ENCODE measurements at regions not wholly inside any gene's neighbourhood (a gene's known extent, or its start where the extent isn't known, plus 50 kb on each side); places are given as distances from the start of the nearest gene placed in this dataset.

DNA sequence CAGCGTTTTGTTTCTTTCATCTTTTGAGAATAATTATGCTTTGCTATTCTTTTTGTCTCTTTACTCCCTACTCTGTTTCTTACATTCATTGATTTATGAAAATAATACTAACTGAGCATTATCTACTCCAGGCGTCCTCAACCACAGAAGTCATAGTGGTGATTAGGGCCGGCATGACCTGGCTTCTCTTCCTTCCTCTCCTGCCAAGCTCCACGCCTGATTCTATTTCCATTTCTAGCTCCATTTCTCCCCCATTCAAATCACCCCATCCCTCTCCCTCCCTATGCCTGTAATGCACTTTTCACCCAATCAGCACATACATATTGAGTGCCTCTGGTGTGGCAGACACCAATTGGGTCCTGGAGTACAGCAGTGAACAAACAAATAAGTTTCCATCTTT, 183.2 kb upstream of the GPR12 start:
- Histone ChIP-seq H2AFZ (ENCODE audit: control insufficient read depth, low read depth, low read length) (no peak overlapping the region), H3K27me3 (replicated peaks in 1 of 2; ENCODE audit: control insufficient read depth in 2 of 2, insufficient read depth in 2 of 2, low read length in 1 of 2) (peaks cover 0 to 5% of the 10 kb centered on the region in 2 experiments; a peak in 1 of 4 replicates), H3K36me3 (ENCODE audit: control insufficient read depth in 2 of 2, insufficient read depth in 2 of 2, low read length in 1 of 2) (no peaks in the 10 kb centered on the region), H3K9ac (ENCODE audit: control insufficient read depth, insufficient read depth, low read length) (no peak overlapping the region), H3K79me2 (ENCODE audit: control insufficient read depth, insufficient read depth, low read length) (no peaks in the 10 kb centered on the region), H4K20me1 (ENCODE audit: control insufficient read depth, insufficient read depth) (no peaks in the 10 kb centered on the region), H3K4me1 (ENCODE audit: control insufficient read depth, insufficient read depth, low read length) (no peaks in the 10 kb centered on the region), H3K27ac (ENCODE audit: control insufficient read depth, insufficient read depth) (no peak overlapping the region), H3K9me3 (replicated peaks; ENCODE audit: control insufficient read depth, insufficient read depth, low read length) (no peaks in the 10 kb centered on the region), H3K4me3 (no peak overlapping the region), H3K4me2 (ENCODE audit: control insufficient read depth, insufficient read depth) (no peak overlapping the region)
- POLR2A ChIA-PET, result no interaction called here
- FAIRE-seq, result no peak
- CTCF ChIA-PET, result interaction anchor here (1.0 kb wide), 1 partner anchor 14 kb away, joined by 3 read pairs; no protein-coding TSS in a partner anchor
- TF ChIP-seq RAD21 (IDR thresholded peaks at IDR 0.05; ENCODE audit: insufficient read depth, low read depth, low read length), result no peak
- no peak for TF ChIP-seq SRF (IDR thresholded peaks at IDR 0.05; ENCODE audit: low read depth in 2 of 2, low read length in 2 of 2)
- TF ChIP-seq, protein P1, sequence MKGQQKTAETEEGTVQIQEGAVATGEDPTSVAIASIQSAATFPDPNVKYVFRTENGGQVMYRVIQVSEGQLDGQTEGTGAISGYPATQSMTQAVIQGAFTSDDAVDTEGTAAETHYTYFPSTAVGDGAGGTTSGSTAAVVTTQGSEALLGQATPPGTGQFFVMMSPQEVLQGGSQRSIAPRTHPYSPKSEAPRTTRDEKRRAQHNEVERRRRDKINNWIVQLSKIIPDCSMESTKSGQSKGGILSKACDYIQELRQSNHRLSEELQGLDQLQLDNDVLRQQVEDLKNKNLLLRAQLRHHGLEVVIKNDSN (IDR thresholded peaks at IDR 0.05; ENCODE audit: borderline replicate concordance, extremely low read length, insufficient read depth, low read depth, low read length), result no peak
- no peak for TF ChIP-seq RBBP5 (conservative IDR thresholded peaks at IDR 0.05)
- no peak for TF ChIP-seq CHD4 (IDR thresholded peaks at IDR 0.05)
- no peak for TF ChIP-seq PAX8 (IDR thresholded peaks at IDR 0.05)
- TF ChIP-seq HDAC6 (IDR thresholded peaks at IDR 0.05; ENCODE audit: unreplicated experiment), result no peak
- no peak for TF ChIP-seq MTA3 (IDR thresholded peaks at IDR 0.05; ENCODE audit: borderline replicate concordance, low read length)
- no peak for TF ChIP-seq NR2C1 (IDR thresholded peaks at IDR 0.05)
- no peak for TF ChIP-seq BRCA1 (IDR thresholded peaks at IDR 0.05; ENCODE audit: low read depth, low read length)
- no peak for TF ChIP-seq TCF7 (IDR thresholded peaks at IDR 0.05; ENCODE audit: borderline replicate concordance)
- RAD21 ChIA-PET (ENCODE audit: unreplicated experiment), result no interaction called here
- no peak for ATAC-seq
- SMC1A ChIA-PET (ENCODE audit: uncharacterized antibody, unreplicated experiment), result interaction anchor here (0.6 kb wide), 2 partner anchors 84 to 805 kb away, joined by 3 read pairs; no protein-coding TSS in a partner anchor
- BruUV-seq (replicated peaks), result no TSS peak
- intact Hi-C loops (cut with micrococcal nuclease; ENCODE audit: unreplicated experiment), result no loop called here
- 12% methylated on average over 4 of the region's 4 CpGs for WGBS (ENCODE audit: insufficient coverage, insufficient replicate concordance, low lambda C conversion rate, missing lambda C conversion rate)
- DNase-seq (ENCODE audit: low read depth, low spot score), result no peak
- in situ Hi-C loops (cut with MboI), result loop anchor here (5.0 kb wide), 1 partner anchor 49 kb away; no protein-coding TSS in a partner anchor

All from GM12878 (cell line).